Loucy (cell line): ENCODE measurements at regions not wholly inside any gene's neighbourhood (a gene's known extent, or its start where the extent isn't known, plus 50 kb on each side); places are given as distances from the start of the nearest gene placed in this dataset.

ENCODE experiments used
- H2AFZ ChIP-seq: fragments of 200-600 bp; sonication (generic); 2 replicates; pipeline ENCODE4 v1.6.0; 2016; ENCODE audit warnings: antibody characterized with exemption, mild to moderate bottlenecking, low read length, moderate library complexity
- H3F3A ChIP-seq: fragments of 200-600 bp; 2 replicates; pipeline ENCODE4 v1.6.0; 2016; ENCODE audit warnings: antibody characterized with exemption, low read depth, mild to moderate bottlenecking
- H3K27me3 ChIP-seq: fragments of 200-600 bp; sonication (generic); 2 replicates; pipeline ENCODE4 v1.6.1; 2014; ENCODE audit warnings: low read length, mild to moderate bottlenecking; ENCODE audit not compliant: insufficient read depth, poor library complexity, severe bottlenecking
- H3K36me3 ChIP-seq: fragments of 200-600 bp; sonication (generic); 2 replicates; pipeline ENCODE4 v1.6.1; 2016; ENCODE audit warnings: low read length; ENCODE audit not compliant: insufficient read depth
- H3K4me1 ChIP-seq: fragments of 200-600 bp; sonication (generic); 2 replicates; pipeline ENCODE4 v1.5.1; 2014; ENCODE audit warnings: low read length, mild to moderate bottlenecking; ENCODE audit not compliant: insufficient read depth, poor library complexity, severe bottlenecking
- H3K4me2 ChIP-seq: fragments of 200-600 bp; sonication (generic); 2 replicates; pipeline ENCODE4 v1.6.0; 2014; ENCODE audit warnings: antibody characterized with exemption, low read length, low read depth, mild to moderate bottlenecking; ENCODE audit not compliant: poor library complexity, severe bottlenecking
- H3K4me3 ChIP-seq: fragments of 200-600 bp; sonication (generic); 2 replicates; pipeline ENCODE4 v1.5.1; 2014; ENCODE audit warnings: low read length, mild to moderate bottlenecking, mixed read lengths; ENCODE audit not compliant: poor library complexity, severe bottlenecking
- H3K79me2 ChIP-seq: fragments of 200-600 bp; sonication (generic); 2 replicates; pipeline ENCODE4 v1.6.1; 2014; ENCODE audit warnings: low read length; ENCODE audit not compliant: insufficient read depth
- H3K9ac ChIP-seq: fragments of 200-600 bp; sonication (generic); 2 replicates; pipeline ENCODE4 v1.6.0; 2014; ENCODE audit warnings: mild to moderate bottlenecking, low read depth, low read length, moderate library complexity; ENCODE audit not compliant: poor library complexity, severe bottlenecking
- H3K9me2 ChIP-seq: fragments of 200-600 bp; sonication (generic); replicated peaks from 2 replicates; pipeline ENCODE4 v1.6.1; 2016; ENCODE audit warnings: low read depth, low read length, mixed read lengths
- H3K9me3 ChIP-seq: fragments of 200-600 bp; sonication (generic); 2 replicates; pipeline ENCODE4 v1.6.1; 2014; ENCODE audit warnings: mild to moderate bottlenecking, antibody characterized with exemption, low read length, low read depth; ENCODE audit not compliant: insufficient read depth
- H4K20me1 ChIP-seq: fragments of 200-600 bp; sonication (generic); 2 replicates; pipeline ENCODE4 v1.6.0; 2014; ENCODE audit warnings: antibody characterized with exemption, low read length, mild to moderate bottlenecking; ENCODE audit not compliant: insufficient read depth, poor library complexity, severe bottlenecking
- EZH2phosphoT487 ChIP-seq: fragments of 200-600 bp; IDR thresholded peaks from 2 replicates; pipeline ENCODE4 v1.6.1; 2018; ENCODE audit warnings: antibody characterized with exemption, mild to moderate bottlenecking, moderate library complexity, borderline replicate concordance
- TF ChIP-seq, protein P1 (sequence below): fragments of 200-600 bp; sonication (generic); conservative IDR thresholded peaks from 2 replicates; pipeline ENCODE4 v1.5.1; 2014; ENCODE audit warnings: mild to moderate bottlenecking, antibody characterized with exemption, low read length

DNA sequence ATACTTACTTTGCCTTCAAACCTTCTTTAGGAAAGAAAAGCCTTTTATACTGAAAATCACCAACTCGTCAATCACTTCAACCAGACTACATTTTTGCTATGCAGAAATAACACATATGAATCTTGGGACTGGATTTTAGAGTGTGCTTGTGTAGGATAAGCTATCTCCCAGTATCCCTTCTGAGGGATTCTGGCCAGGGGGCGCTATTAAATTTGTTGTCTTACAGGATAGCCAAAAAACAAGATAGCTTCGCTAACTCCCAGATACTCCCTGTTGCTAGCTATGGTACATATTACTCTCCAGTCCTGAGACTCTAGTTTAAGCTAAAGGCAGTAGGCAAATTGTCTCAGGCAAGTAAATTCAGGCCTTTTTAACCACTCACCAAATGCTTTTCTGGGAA lies 167.2 kb downstream of the LHFPL1 start:
- Histone ChIP-seq H3K4me2 (no peak overlapping the region), H2AFZ (no peak overlapping the region), H3K4me1 (no peaks in the 10 kb centered on the region), H4K20me1 (no peaks in the 10 kb centered on the region), H3F3A (no peaks in the 10 kb centered on the region), H3K9me3 (no peaks in the 10 kb centered on the region), H3K27me3 (no peaks in the 10 kb centered on the region), H3K4me3 (no peak overlapping the region), H3K9ac (no peak overlapping the region), H3K9me2 (no peaks in the 10 kb centered on the region), H3K36me3 (no peaks in the 10 kb centered on the region), H3K79me2 (no peaks in the 10 kb centered on the region)
- TF ChIP-seq EZH2phosphoT487: no peak
- TF ChIP-seq, protein P1, sequence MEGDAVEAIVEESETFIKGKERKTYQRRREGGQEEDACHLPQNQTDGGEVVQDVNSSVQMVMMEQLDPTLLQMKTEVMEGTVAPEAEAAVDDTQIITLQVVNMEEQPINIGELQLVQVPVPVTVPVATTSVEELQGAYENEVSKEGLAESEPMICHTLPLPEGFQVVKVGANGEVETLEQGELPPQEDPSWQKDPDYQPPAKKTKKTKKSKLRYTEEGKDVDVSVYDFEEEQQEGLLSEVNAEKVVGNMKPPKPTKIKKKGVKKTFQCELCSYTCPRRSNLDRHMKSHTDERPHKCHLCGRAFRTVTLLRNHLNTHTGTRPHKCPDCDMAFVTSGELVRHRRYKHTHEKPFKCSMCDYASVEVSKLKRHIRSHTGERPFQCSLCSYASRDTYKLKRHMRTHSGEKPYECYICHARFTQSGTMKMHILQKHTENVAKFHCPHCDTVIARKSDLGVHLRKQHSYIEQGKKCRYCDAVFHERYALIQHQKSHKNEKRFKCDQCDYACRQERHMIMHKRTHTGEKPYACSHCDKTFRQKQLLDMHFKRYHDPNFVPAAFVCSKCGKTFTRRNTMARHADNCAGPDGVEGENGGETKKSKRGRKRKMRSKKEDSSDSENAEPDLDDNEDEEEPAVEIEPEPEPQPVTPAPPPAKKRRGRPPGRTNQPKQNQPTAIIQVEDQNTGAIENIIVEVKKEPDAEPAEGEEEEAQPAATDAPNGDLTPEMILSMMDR: peak; percentile 24; the same call in 1 of the 2 replicates

DNA sequence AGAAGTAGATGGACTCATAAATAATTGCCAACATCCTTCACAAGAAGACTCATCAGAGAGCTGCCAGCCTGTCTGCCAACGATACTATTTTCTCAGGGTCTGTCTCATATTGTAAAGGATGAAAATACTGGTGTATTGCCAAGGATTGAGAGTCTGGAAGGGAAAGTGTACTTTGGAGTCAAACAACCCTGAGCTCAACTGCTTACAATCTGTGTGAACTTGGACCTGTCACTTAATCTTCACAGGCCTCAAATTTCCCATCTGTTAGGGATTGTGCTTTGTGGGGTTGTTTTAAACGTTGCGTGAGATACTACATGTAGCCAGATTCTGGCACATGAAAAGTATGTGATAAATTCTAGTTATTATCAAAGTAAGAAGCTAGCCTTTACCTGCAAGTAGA lies 169.1 kb downstream of the LHFPL1 start:
- Histone ChIP-seq H3F3A (no peaks in the 10 kb centered on the region), H3K79me2 (no peaks in the 10 kb centered on the region), H2AFZ (no peak overlapping the region), H3K9ac (no peak overlapping the region), H3K4me3 (no peak overlapping the region), H3K9me3 (no peaks in the 10 kb centered on the region), H3K27me3 (no peaks in the 10 kb centered on the region), H3K36me3 (no peaks in the 10 kb centered on the region), H3K9me2 (no peaks in the 10 kb centered on the region), H4K20me1 (no peaks in the 10 kb centered on the region), H3K4me1 (no peaks in the 10 kb centered on the region), H3K4me2 (no peak overlapping the region)
- no peak for TF ChIP-seq EZH2phosphoT487
- TF ChIP-seq, protein P1: no peak

- Histone ChIP-seq H3K9me3 (no peaks in the 10 kb centered on the region), H3F3A (no peaks in the 10 kb centered on the region), H3K9me2 (no peaks in the 10 kb centered on the region), H3K4me1 (no peaks in the 10 kb centered on the region), H3K27me3 (no peaks in the 10 kb centered on the region), H3K4me3 (no peak overlapping the region), H3K36me3 (no peaks in the 10 kb centered on the region), H2AFZ (no peak overlapping the region), H4K20me1 (no peaks in the 10 kb centered on the region), H3K9ac (no peak overlapping the region), H3K4me2 (no peak overlapping the region), H3K79me2 (no peaks in the 10 kb centered on the region)
- TF ChIP-seq EZH2phosphoT487: no peak
- TF ChIP-seq, protein P1: no peak
Observed at GRCh38 chrX:112477653-112478052, 202.1 kb downstream of the LHFPL1 start.
